GM18909 (cell line): ENCODE measurements at regions not wholly inside any gene's neighbourhood (a gene's known extent, or its start where the extent isn't known, plus 50 kb on each side); places are given as distances from the start of the nearest gene placed in this dataset.
A peak's percentile ranks its signal among the peaks of the same experiment; 100 is the strongest.

ENCODE experiments used
- ATAC-seq: cut with Tn5 transposase; IDR thresholded peaks from one replicate; pipeline ENCODE4 v1.9.1; 2021; ENCODE audit warnings: mild to moderate bottlenecking; ENCODE audit not compliant: unreplicated experiment, poor library complexity

DNA sequence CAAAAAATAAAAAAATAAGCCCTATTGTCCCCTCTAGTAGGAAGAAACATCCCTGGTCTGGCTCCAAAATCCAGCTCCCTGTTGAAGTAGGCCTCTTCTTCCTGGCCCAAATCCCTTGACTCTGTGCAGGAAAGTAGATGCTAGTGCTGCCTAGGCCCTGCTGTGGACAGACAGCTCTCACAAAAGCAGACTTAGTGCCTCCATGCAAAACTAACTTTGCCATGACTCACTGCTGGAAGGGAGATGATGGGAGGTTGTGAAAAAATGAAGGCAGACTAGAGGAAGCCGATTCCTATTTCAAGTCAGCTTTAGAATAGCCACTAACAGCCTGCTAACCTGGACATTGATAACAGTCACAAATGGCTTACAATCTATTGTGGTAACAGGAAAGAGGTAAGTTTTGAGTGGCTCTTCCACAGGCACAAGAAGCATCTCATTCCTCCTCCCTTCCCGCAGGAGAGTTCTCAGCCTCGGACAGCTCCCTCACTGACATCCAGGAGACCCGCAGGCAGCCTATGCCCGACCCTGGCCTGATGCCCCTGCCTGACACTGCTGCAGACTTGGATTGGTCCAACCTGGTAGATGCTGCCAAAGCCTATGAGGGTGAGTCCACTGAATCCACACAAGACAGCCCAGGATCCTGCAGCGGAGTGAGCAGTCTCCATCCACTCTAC is 198.9 kb upstream of the RGS6 start:
- no peak for ATAC-seq

DNA sequence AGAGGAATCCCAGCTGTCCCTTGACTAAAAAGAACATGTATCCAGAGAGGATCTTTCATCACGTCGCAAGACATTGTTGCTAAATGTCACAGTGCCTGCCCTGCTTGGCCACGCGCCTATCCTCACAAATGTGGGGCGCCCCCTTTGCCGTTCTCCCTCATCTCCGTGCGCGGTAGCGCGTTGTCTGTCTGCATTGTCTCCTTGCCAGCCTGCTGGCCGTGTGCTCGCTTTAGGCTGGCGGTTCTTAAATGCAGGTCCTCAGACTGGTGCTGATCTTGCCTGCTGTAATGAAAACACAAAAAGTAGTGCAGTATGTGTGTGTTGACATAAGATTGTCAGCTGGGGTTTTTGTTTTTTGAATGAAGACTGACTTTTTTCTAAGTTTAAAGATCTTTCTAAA is 198.2 kb upstream of the RGS6 start:
- no peak for ATAC-seq

DNA sequence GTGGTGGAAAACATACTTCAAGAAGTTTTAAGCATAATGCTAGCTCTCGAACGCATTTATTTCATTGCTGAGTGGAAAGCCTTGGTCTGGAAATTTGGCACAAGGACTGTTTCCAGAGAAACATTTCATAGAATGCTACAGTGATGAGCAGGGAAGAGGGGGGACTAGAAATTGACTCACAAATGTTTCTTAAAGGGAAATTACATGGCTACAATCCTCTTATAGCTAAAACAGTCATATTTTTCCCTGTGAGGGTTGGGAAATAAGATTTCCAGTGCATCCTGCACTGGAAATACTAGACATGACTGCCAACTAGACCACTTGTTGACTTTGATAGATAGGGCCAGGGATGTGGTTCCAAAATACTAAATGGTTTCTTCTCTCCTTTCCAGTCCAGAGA is 197.3 kb upstream of the RGS6 start:
- ATAC-seq, result no peak

DNA sequence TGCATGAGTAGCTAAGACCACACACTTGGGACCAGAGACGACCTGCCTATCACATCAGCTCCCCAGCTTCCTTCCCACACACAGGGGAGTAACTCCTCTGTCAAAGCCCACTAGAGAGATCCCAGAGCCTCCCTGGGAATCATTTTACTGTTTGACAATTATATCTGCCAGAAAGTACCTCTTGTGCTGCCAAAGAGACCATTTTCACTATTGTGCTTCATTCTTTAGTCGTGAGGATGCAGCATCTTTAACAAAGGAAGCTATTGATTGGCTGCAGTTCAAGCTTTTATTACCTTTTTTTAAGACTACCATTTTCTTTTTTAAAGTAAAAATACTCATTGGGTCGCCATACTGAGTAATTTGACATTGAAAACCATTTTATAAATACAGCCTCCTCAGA is 194.5 kb upstream of the RGS6 start:
- ATAC-seq, result no peak

DNA sequence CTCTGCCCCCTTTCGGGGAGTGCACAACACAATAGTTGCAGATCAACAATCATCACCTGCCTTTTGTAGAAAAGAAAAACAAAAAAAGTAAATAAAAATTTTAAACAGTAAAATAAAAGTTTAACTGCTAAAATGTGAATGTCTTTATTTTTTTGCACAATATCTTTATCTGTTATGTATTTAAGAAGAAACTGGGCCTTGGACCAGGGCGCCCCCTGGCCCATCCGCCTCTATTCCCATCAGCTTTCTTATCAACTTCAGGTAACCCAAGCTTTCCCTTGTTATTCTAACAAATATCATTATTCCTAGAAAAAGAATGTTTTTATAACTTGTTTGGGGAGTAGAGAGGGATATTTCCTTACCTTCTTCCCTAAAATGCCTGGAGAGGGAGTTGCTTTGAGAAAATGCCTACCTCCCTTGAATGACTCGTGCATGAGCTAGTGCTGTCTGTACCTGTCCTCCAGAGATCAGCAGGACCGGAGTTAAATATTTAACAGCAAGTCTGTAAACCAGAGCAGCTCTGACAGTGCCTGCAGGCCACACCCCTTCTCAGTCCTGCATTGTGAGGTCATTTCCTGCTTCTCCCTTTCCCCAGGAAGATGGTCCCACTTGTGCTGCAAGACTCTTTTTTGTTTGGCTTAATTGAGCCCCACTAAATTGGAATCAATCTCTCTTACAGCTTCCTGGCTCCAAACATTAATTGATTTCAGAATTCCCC is 192.8 kb upstream of the RGS6 start:
- ATAC-seq, result no peak

DNA sequence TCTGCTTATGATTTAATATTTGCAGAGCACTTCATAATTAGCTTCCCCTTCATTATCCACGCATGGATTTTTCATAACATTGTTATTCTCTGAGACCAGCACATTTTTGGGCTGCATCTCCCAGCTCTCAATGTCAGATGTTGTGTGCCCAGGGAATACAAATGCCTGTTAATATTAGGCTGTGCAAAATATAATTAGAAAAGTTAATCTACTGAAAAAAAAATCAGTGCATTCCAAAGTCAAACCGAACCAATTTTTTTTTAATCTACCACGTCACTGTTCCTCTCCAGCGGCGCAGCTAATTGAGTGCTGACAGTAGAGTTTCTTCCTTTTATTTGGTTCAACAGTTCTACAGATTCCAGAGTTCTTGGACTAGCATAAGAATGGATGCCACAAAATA is 191.0 kb upstream of the RGS6 start:
- no peak for ATAC-seq

DNA sequence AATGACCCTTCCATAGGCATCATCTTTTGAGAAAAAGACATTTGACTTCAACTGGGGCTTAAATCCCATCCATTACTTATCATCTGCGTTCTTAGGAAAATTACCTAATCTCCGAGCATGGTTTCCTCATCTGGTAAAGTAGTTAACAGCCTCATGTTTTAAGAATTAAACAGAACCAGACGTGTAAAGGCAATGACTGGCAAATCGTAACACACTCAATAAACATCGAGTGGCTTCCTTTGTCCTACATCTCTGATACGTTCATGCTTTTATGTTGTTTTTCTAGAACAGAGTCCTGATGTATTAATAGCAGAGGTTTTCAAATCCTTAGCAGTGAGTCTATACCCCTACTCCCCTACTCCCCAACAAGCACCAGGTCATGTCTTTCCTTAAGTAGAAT is 189.7 kb upstream of the RGS6 start:
- no peak for ATAC-seq

DNA sequence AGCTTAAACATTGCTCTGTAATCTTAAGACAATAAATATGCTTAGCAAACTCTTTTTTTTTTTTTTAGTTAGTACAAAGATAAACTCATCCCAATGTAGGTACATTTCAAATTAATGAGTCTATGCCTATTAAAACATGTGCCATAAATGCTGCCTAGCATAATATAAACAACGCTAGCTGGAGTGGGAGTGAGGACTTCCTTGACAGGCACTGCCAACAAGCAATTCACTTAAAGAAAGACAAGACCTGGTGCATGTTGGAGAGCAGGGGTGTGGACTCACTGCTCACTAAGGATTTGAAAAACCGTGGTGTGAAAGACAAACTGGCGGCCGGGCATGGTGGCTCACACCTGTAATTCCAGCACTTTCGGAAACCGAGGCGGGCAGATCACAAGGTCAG is 187.2 kb upstream of the RGS6 start:
- no peak for ATAC-seq

DNA sequence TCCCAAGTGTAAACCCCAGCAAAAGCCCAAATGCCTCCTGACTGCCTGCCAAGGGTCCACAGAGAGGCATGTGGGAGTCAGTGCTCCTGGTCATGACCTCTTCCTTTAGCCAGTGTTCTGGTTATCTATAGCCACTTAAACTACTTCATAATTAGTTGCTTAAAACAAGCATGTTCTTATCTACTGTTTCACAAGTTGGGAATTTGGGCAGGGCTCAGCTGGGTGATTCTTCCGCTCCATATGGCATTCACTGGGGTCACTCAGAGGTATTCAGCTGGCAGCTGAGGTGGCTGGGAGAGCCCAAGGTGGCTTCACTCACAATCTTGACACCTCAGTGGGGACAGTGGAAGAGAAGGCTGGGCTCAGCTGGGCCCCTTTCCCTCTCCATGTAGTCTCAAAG is 184.0 kb upstream of the RGS6 start:
- ATAC-seq, result no peak

DNA sequence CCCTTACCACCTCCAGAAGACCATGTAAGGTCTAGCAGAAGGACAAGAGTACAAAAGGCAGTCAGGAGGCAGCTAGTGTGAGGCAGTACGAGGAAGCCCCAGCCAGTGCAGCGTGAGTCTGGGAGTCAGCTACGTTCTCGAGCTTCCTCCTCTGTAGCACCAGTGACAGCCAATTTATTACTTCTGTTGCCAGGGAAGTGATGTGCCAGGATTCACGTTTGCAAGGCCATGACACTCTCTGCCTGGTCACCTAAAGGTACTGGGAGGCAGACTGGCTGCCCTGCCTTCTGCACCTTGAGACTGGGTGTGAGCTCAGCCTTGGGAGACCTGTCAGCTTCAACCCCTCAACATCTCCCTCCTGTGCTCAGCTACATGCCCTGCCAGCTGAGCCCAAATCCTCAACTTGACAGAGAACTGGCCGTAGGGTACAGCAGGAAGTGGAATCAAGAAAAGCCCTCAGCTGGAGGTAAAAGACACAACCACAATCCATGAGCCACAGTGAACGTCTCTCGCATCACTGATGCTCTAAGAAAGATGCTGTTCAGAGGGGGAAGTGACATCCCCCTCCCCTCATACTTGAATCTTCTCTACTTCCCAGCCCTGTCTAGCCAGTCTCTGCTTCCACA is 182.5 kb upstream of the RGS6 start:
- no peak for ATAC-seq

DNA sequence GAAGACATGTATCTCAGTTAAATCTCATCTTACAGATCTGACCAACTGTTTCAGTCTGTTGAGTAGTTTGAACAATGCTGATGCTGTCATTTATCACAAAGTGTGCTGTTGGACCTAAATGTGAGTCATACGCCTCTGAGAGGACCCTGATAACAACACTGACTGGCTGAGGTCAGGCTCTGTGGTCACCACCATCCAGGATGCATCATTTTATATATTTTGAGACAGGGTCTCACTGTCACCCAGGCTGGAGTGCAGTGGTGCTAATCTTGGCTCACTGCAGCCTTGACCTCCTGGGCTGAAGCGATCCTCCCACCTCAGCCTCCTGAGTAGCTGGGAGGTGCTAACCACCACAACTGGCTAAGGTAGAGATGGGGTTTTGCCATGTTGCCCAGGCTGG is 181.0 kb upstream of the RGS6 start:
- ATAC-seq, result no peak

DNA sequence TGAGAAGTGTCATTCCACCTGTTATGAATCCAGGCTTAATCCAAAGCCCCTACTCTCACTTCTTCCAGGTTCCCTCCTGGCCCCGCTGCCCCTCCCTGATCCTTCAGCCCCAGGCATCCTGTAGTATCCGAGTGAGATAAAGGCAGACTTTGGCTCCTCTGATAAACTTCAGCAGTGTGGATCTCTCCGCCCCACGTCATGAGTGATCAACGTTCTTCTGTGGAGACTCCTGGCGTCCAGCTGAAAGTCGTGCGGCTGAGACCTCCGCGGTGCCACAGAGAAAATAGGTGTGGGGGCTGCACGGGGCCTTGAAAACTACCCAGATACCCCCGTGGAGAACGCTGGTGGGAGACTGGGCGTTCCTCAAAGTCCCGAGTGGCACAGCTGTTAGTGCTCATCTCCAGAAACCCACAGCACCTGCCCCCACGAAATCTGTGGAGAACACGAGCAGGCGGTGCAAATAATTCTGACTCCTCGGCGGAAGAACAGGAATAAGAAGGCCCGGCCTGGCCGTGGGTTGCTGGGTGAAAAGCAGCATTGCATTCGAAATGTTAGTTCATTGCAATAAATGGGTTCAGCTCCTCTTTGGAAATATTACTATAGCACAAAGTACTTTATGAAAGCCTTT is 180.0 kb upstream of the RGS6 start:
- no peak for ATAC-seq

DNA sequence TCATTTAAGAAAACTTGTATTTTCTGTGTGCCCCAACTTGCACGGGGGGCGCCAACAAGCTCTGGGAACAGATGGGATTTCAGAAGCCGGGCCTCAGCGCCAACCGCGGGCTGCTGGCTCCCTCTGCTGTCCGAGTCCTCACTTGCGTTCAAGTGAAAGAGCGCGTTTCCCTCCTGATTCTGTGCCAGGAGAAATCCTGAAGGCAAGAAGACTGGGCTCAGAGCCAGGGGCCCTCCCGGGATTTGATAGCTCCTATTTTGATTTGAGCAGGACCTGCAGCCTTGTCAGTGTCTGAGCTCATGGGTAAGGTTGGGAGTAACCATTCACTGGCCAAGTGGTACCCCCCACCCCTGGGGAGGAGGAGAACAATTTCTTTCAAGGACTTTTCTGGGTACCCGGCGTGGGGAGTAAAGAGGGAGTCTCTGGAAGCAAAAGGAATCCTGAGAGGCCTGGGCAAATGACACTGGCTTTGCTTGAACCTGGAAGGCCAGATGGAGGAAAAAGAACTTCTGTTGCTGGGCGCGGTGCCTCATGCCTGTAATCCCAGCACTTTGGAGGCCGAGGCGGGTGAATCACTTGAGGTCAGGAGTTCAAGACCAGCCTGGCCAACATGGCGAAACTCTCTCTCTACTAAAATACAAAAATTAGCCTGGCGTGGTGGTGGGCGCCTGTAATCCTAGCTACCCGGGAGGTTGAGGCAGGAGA is 179.0 kb upstream of the RGS6 start:
- peak; percentile 52 for ATAC-seq

DNA sequence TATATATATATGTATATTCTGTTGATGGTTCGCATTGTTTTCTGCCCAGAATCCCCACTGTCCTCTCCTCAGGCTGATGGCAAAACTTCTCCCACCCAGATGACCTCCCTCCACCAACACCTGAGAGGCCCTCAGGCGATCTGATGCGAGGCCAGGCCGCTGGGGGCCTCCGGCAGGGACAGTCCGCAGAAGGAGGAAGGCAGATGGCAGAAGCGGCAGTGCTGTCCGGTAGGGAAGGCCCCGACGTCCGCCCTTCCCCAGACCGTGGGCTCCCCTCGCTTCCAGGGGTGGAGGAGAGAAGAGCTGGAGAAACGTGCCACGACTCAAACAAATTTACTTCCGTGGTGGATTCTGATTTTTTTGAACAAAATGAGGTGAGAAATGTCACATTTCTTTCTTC is 178.3 kb upstream of the RGS6 start:
- no peak for ATAC-seq

DNA sequence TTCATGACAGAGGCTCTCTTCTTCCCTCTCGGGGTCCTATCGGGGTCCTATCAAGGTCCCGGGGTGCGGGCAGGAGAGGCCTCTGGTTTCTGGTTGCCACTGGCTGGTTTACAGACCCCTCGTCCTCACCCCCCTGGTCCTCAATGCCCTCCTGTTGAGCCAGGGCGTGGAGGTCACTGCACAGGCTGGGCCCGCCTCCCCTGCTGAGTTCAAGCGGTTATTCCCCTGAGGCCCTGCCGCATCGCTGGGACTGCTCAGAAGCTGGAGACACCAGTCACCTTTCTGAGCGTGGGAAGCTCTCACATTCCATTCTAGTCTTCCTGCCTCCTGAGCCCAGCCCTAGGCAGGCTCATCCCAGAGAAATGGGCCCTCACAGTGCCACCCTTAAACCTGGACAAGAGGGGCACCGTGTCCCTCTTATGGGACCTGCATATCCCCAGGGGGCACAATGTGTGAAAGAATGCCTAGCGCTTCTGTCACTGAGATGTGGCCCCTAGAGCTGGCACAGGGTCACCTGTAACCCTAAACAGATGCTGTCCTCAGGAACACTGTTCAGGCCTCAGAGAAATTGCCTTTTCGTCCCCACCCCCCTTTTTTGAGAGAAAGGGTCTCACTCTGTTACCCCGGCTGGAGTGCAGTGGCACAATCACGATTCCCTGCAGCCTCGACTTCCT is 177.7 kb upstream of the RGS6 start:
- no peak for ATAC-seq

DNA sequence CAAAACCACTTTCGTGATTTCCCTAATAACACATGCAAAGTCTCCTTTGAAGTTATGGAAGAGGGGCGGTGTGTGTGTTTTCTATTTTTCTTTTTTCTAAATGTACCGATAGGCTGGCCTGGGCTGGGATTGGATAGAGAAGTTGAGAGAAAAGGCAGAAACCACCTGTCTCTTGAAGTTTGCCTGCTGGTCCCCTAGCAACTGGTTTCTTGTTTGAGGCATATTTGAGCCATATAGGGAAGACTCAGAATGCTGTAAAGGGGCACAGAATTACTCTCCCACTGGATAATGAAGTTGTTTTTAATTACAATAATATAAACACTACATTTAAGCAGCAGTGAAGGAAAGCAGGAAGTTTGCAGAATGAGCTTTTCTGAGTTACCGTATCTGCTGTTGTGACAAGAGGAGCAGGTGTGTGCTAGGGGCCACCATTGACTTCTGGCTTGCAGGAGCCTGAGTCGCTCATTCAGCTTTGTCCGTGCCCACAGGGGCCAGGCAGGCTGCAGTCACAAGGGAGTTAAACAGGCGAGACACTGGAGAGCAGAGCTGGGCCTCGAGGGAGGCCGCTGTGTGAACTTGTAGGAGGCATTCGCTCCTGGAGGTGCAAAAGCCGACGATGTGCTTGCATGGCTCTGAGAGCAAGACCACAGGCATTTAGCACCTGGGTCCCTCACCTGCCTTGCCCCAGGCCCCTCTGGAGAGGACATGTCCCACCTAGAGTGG is 173.8 kb upstream of the RGS6 start:
- ATAC-seq, result no peak

DNA sequence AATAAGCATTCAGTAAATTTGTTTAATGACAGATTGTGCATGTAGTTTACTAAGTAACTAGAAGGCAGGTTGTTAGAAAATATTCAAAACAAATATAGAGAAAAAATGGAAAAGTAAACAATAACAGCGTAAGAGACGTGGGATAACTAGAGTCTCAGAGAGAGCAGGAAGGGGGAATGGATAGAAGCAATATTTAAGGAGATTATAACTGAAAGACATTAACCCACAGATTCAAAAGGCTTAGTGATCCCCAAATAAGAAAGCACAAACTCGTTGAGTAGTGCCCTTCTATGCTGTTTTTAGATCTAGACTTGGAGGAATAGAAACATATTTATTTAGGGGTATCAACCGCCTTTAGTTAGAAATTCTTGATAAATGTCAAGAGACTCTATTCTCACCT is 169.7 kb upstream of the RGS6 start:
- ATAC-seq, result no peak

DNA sequence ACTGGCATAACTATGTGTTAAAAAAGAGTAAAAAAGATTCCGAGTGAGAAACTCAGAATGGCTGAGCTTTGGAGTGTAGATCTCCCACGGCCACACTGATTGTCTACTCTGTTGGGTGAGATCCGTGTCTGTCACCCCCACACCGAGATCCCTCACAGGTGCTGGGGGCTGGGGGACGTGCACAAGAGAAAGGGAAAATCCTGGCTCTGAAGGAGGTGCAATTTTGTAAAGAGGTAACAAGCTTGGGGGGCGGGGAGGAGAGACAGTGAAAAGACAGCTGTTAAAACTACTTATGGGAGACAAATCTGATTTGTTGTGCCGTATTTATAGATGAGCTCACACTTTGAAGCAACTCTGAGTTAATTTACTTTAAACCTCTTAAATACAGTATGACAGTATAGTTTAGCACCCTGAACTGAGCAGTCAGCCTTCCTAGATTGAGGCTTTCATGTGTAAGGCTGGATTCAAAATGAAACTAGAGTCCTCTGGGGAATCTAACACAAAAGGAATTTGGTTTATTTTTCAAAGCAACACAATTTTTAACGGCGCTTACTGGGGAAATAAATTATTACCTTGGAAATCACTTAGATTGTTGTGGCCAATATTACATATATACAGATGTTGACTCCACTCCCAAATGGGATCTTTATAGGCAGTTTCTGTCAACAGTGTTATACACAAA is 167.4 kb upstream of the RGS6 start:
- ATAC-seq, result no peak

DNA sequence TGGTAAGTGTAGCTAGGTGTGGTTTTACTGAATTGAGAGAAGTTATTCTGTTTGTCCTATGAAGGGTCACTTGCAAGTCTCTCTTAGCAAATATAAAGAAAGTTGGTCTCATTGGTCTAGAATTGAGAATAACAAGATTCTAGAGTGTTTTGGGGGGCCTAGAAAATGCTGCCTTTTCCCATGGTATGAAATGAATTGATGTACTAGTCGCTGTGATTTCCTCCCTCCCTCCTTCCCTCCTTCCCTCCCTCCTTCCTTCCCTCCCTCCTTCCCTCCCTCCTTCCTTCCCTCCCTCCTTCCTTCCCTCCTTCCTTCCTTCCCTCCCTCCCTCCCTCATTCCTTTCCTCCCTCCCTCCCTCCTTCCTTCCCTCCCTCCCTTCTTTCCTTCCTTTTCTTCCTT is 166.7 kb upstream of the RGS6 start:
- ATAC-seq, result no peak
